GM12874 (cell line): ENCODE measurements at regions not wholly inside any gene's neighbourhood (a gene's known extent, or its start where the extent isn't known, plus 50 kb on each side); places are given as distances from the start of the nearest gene placed in this dataset.

Experiments used
- TF ChIP-seq, protein P1 (sequence below): IDR thresholded peaks from 2 replicates; pipeline ENCODE4 v1.5.1; 2011; ENCODE audit warnings: low read depth, mild to moderate bottlenecking, control low read depth, low read length, moderate library complexity; ENCODE audit not compliant: insufficient read depth

DNA sequence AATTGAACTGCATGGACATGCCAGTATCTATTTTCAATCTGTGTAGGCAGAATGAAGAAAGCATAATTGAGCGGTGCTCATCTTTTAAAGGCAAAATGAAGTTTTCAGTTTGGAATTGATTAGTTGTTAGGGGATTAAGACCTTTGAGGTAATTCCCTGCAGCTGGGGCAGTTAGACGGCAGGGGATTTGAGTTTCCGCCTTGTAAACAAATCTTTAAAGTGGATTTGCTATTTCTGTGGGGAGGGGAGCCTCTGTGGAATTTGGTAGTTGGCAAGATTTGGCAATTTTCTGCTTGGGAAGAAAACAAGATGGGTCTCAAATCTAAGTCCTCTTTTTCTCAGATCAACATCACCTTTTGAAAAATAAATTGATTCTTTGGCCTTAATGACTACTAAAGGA, 212.5 kb upstream of the CNTN6 start:
- TF ChIP-seq, protein P1, sequence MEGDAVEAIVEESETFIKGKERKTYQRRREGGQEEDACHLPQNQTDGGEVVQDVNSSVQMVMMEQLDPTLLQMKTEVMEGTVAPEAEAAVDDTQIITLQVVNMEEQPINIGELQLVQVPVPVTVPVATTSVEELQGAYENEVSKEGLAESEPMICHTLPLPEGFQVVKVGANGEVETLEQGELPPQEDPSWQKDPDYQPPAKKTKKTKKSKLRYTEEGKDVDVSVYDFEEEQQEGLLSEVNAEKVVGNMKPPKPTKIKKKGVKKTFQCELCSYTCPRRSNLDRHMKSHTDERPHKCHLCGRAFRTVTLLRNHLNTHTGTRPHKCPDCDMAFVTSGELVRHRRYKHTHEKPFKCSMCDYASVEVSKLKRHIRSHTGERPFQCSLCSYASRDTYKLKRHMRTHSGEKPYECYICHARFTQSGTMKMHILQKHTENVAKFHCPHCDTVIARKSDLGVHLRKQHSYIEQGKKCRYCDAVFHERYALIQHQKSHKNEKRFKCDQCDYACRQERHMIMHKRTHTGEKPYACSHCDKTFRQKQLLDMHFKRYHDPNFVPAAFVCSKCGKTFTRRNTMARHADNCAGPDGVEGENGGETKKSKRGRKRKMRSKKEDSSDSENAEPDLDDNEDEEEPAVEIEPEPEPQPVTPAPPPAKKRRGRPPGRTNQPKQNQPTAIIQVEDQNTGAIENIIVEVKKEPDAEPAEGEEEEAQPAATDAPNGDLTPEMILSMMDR = no peak

DNA sequence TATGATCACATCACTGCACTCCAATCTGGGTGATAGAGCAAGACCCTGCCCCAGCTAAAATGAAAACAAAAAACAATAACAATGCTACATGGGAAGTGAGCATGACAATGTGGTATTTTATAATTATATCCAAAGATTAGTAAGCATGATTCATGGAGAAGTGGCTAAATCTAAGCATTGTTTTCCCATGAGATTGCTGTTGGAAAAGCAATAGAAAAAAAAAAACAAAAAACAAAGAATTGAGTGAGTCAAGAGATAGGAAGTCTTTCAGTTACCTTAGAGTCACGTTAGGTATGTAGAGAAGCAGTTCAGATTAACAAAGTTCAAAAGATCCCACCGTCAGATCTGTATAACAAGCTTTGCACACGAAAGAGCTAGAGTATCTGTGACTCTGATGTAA, 210.3 kb upstream of the CNTN6 start:
- TF ChIP-seq, protein P1 = no peak

DNA sequence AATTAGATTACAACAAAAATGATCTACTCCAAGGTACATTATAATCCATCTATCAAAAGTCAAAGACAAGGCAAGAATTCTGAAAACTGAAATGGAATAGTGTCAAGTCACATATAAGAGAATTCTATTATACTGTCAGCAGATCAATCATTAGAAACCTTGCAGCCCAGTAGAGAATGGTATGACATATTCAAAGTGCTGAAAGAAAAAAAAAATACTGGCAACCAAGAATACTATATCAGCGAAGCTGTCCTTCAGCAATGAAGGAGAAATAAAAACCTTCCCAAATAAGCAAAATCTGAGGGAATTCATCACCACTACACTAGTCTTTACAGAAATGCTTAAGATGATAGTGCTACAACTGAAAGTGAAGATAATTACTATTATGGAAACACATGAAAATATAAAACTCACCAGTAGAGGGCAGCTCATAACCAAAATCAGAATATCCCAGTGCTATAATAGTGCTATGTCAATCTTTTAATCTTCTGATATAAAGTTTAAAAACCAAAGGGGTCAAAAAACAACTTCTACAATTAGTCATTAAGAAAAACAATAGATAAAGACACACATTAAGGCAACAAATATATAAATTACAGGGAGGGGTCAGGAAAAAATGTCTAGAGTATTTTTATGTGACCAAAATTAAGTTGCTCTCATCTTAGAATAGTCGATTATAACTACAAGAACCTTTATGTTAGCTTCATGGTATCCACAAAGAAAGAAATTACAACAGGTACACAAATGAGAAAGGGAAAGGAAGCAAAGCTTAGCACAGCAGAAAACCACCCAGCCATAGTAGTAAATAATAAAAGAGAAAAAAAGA, 190.7 kb upstream of the CNTN6 start:
- TF ChIP-seq, protein P1 = no peak; the same call in 1 of the 2 replicates

DNA sequence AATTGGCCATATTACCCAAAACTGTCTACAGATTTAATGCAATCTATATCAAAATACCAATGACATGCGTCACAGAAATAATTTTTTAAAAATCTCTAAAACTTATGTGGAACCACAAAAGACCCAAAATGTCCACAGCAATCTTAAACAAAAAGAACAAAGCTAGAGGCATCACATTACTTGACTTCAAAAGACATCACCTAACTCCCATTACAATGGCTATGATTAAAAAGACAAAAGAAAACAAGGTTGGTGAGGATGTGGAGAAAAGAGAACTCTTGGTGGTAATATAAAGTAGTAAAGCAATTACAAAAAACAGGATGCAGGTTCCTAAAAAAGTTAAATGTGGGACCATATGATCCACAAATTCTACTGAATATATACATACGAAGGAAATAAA, 187.6 kb upstream of the CNTN6 start:
- TF ChIP-seq, protein P1 = no peak

DNA sequence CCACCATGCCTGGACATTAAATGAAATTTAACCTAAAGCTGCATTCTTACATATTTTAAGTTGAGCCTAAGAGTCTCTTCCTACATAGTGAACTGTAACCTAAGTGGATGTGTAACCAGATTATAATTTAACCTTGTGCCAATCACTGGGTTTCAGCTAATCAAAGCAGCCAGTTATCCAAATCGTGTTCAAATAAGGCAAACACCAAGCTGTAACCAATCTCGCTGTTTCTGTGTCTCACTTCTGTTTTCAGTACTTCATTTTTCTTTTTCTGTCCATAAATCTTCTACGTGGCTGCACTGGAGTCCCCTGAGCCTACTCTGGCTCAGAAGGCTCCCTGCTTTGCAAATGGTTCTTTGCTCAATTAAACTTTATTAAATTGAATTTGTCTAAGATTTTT, 186.1 kb upstream of the CNTN6 start:
- TF ChIP-seq, protein P1 = no peak

DNA sequence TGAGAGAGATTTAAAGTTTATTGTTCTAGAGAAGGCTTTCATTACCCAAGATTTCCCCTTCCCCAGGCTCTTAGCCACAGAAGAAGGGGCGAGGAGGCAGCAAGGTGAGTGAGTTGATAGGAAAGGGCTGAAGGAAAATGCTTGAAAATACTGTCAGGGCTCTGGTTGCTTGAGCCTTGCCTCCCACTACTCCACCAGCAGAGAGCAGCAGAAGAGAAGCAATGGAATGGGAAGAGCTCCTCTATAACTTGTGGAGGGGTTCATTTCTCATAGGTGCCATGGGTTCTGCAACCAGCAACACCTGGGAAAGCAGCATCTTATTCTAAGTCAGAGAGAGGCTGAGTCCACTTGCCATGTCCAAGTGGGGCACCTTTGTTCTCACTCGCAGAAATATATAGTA, 184.0 kb upstream of the CNTN6 start:
- TF ChIP-seq, protein P1 = no peak

DNA sequence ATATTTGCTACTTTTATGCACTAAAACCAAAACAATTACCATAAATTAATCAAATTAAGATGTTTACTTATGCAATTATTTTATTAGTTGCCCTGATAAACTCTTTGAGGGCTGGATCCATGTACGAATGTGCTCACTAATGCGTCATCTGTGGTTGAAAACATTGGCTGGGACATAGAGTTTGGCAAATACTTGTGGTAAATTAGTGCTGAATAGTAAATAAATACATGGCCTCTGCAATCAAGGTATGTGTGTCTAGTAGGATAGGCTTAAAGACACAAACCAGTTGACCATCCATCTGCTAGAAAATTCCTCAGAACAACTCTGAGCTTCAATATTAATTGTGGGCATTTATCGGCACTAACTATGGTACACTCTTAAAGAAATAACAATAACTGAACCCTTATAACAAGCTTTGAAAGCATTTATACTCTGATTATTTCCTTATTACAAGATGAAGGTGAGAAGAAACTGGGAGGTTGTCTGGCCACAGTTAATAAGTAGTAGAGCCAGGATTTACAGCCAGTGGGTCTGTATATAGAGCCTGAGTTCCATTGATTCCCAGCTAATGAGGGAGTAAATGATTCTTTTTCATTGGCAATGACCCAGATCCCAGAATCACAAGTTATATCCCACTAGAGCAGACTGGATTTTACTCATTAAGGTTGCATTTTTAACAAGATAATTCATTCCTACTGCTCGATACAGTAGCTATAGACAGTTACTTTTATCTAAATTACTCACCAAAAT, 169.5 kb upstream of the CNTN6 start:
- TF ChIP-seq, protein P1 = no peak
